RKO (cell line): ENCODE measurements at regions not wholly inside any gene's neighbourhood (a gene's known extent, or its start where the extent isn't known, plus 50 kb on each side); places are given as distances from the start of the nearest gene placed in this dataset.
A peak's percentile ranks its signal among the peaks of the same experiment; 100 is the strongest.
"Not testable (repeated sequence)": the region's sequence is repeated elsewhere in the genome, so short reads cannot be mapped to it uniquely, and the experiment has no call there.

Experiments
- DNase-seq: peaks from one replicate; pipeline ENCODE4 v3.0.0-alpha.2; 2016; ENCODE audit warnings: low spot score

GRCh38 chr4:154982187-154983047 lies 201.3 kb downstream of the RBM46 start:
- peak; percentile 49 for DNase-seq

- DNase-seq = no peak
Measured at GRCh38 chr4:154983714-154984113, 202.6 kb downstream of the RBM46 start.

- no peak for DNase-seq
Measured at GRCh38 chr4:154984148-154984547, 203.1 kb downstream of the RBM46 start.

- DNase-seq = no peak
Measured at GRCh38 chr4:154984616-154985015, 203.5 kb downstream of the RBM46 start.

GRCh38 chr4:154985673-154986072 lies 204.6 kb downstream of the RBM46 start:
- DNase-seq = no peak

GRCh38 chr4:154988511-154988910 lies 207.4 kb downstream of the RBM46 start:
- DNase-seq = no peak

GRCh38 chr4:154989511-154989910 lies 208.4 kb downstream of the RBM46 start:
- DNase-seq = no peak

GRCh38 chr4:154997866-154998265 lies 210.6 kb upstream of the NPY2R start:
- DNase-seq = not testable (repeated sequence)

- DNase-seq = no peak
Measured at GRCh38 chr4:154998284-154998683, 210.2 kb upstream of the NPY2R start.

GRCh38 chr4:154998773-154999172 lies 209.7 kb upstream of the NPY2R start:
- no peak for DNase-seq

- DNase-seq = no peak
Measured at GRCh38 chr4:154999950-155000578, 208.4 kb upstream of the NPY2R start.

GRCh38 chr4:155001251-155001650 lies 207.2 kb upstream of the NPY2R start:
- DNase-seq = no peak

GRCh38 chr4:155005395-155006090 lies 202.9 kb upstream of the NPY2R start:
- DNase-seq = peak; percentile 5

GRCh38 chr4:155007660-155008176 lies 200.7 kb upstream of the NPY2R start:
- DNase-seq = no peak

- no peak for DNase-seq
Measured at GRCh38 chr4:155008389-155008788, 200.0 kb upstream of the NPY2R start.

- no peak for DNase-seq
Measured at GRCh38 chr4:155009288-155009687, 199.1 kb upstream of the NPY2R start.

GRCh38 chr4:155010376-155010775 lies 198.1 kb upstream of the NPY2R start:
- DNase-seq = no peak

- DNase-seq = no peak
Measured at GRCh38 chr4:155011163-155011780, 197.2 kb upstream of the NPY2R start.

- DNase-seq = no peak
Measured at GRCh38 chr4:155012469-155012868, 196.0 kb upstream of the NPY2R start.

- DNase-seq = no peak
Measured at GRCh38 chr4:155017426-155017825, 191.0 kb upstream of the NPY2R start.

GRCh38 chr4:155025762-155026457 lies 182.5 kb upstream of the NPY2R start:
- peak; percentile 8 for DNase-seq

GRCh38 chr4:155026715-155027114 lies 181.7 kb upstream of the NPY2R start:
- DNase-seq = no peak
